WTC11 (cell line): ENCODE measurements at regions not wholly inside any gene's neighbourhood (a gene's known extent, or its start where the extent isn't known, plus 50 kb on each side); places are given as distances from the start of the nearest gene placed in this dataset.
A peak's percentile ranks its signal among the peaks of the same experiment; 100 is the strongest.
"Not testable (repeated sequence)": the region's sequence is repeated elsewhere in the genome, so short reads cannot be mapped to it uniquely, and the experiment has no call there.

Experiments
- ATAC-seq: fragments of 200-7000 bp; cut with Tn5 transposase; 2 replicates; pipeline ENCODE4 v1.10.0; 2021; ENCODE audit warnings: mild to moderate bottlenecking, moderate library complexity
- CTCF ChIA-PET: fragments of 300-600 bp; sonication (Branson Sonifier 250); formaldehyde crosslinking; loops from one replicate; lab custom pipeline; 2021; ENCODE audit warnings: antibody characterized with exemption; lab: Charles Lee
- POLR2A ChIA-PET: fragments of 350-600 bp; sonication (Branson Sonifier 250); formaldehyde crosslinking; loops from one replicate; lab custom pipeline; 2021; ENCODE audit warnings: antibody characterized with exemption; lab: Charles Lee
- DNase-seq: peaks from one replicate; pipeline ENCODE4 v3.0.0; 2021; ENCODE audit warnings: low spot score
- H3K27ac Mint-ChIP-seq: 2 replicates; pipeline ENCODE4 v1.8.0; 2021; ENCODE audit warnings: mixed read lengths
- H3K27me3 Mint-ChIP-seq: 2 replicates; pipeline ENCODE4 v1.8.0; 2021; ENCODE audit warnings: low read depth, mild to moderate bottlenecking, moderate library complexity, mixed read lengths
- H3K36me3 Mint-ChIP-seq: 2 replicates; pipeline ENCODE4 v1.8.0; 2021; ENCODE audit warnings: mixed read lengths
- H3K4me1 Mint-ChIP-seq: 2 replicates; pipeline ENCODE4 v1.8.0; 2022; ENCODE audit warnings: mixed read lengths
- H3K4me3 Mint-ChIP-seq: 2 replicates; pipeline ENCODE4 v1.8.0; 2021; ENCODE audit warnings: mild to moderate bottlenecking, moderate library complexity, mixed read lengths
- H3K9me3 Mint-ChIP-seq: 2 replicates; pipeline ENCODE4 v1.8.0; 2021; ENCODE audit warnings: mixed read lengths
- AR ChIP-seq: fragments of 250-450 bp; sonication (Bioruptor Pico); IDR thresholded peaks from 2 replicates; pipeline ENCODE4 v1.9.0; 2021; ENCODE audit warnings: mild to moderate bottlenecking
- CBFB ChIP-seq: sonication (generic); formaldehyde crosslinking; IDR thresholded peaks from 2 replicates; pipeline ENCODE4 v1.8.1; 2022; ENCODE audit warnings: mild to moderate bottlenecking, low read depth, missing genetic modification reagents
- GTF2I ChIP-seq: fragments of 250-450 bp; sonication (Bioruptor Pico); conservative IDR thresholded peaks from 2 replicates; pipeline ENCODE4 v1.4.0; 2021; ENCODE audit warnings: mild to moderate bottlenecking
- KAT7 ChIP-seq: sonication (generic); formaldehyde crosslinking; IDR thresholded peaks from 2 replicates; pipeline ENCODE4 v1.8.1; 2023; ENCODE audit warnings: missing genetic modification reagents, mild to moderate bottlenecking, borderline replicate concordance
- SOX15 ChIP-seq: fragments of 250-450 bp; sonication (Bioruptor Pico); IDR thresholded peaks from 2 replicates; pipeline ENCODE4 v1.9.0; 2021; ENCODE audit warnings: mild to moderate bottlenecking
- ZNF138 ChIP-seq: sonication (generic); formaldehyde crosslinking; conservative IDR thresholded peaks from 2 replicates; pipeline ENCODE4 v1.8.1; 2022; ENCODE audit warnings: mild to moderate bottlenecking, moderate library complexity, missing genetic modification reagents
- ZNF263 ChIP-seq: sonication (generic); formaldehyde crosslinking; IDR thresholded peaks from 2 replicates; pipeline ENCODE4 v1.8.1; 2022; ENCODE audit warnings: low read depth, mild to moderate bottlenecking, moderate library complexity, missing genetic modification reagents
- ZNF396 ChIP-seq: fragments of 250-450 bp; sonication (Bioruptor Pico); IDR thresholded peaks from 2 replicates; pipeline ENCODE4 v1.8.0; 2021; ENCODE audit warnings: mild to moderate bottlenecking, moderate library complexity, borderline replicate concordance
- ZNF416 ChIP-seq: fragments of 250-450 bp; sonication (Bioruptor Pico); IDR thresholded peaks from 2 replicates; pipeline ENCODE4 v1.9.0; 2021; ENCODE audit warnings: mild to moderate bottlenecking, inconsistent platforms
- ZNF425 ChIP-seq: fragments of 250-450 bp; sonication (Bioruptor Pico); conservative IDR thresholded peaks from 2 replicates; pipeline ENCODE4 v1.9.0; 2021; ENCODE audit warnings: mild to moderate bottlenecking
- ZNF512 ChIP-seq: sonication (generic); formaldehyde crosslinking; IDR thresholded peaks from 2 replicates; pipeline ENCODE4 v1.8.1; 2022; ENCODE audit warnings: missing genetic modification reagents, borderline replicate concordance

- H3K4me3 Mint-ChIP-seq: no peak overlapping the region
- H3K4me1 Mint-ChIP-seq: peaks cover 12% of the 10 kb centered on the region
- ChIA-PET POLR2A (no interaction called here), CTCF (interaction anchor here (0.6 to 1.6 kb wide), 2 partner anchors 22 to 910 kb away, joined by 3 to 4 read pairs; no protein-coding TSS in a partner anchor)
- TF ChIP-seq AR (CRISPR knock-in tag): no peak
- no peak for TF ChIP-seq ZNF396 (CRISPR knock-in tag)
- no peak for TF ChIP-seq ZNF263 (CRISPR knock-in tag)
- no peak for TF ChIP-seq KAT7
- no peak for TF ChIP-seq ZNF138
- TF ChIP-seq ZNF425 (CRISPR knock-in tag): no peak
- TF ChIP-seq ZNF416 (CRISPR knock-in tag): no peak
- ATAC-seq (no peak), DNase-seq (no peak)
- H3K9me3 Mint-ChIP-seq: no peaks in the 10 kb centered on the region
- H3K27me3 Mint-ChIP-seq: no peaks in the 10 kb centered on the region
- peak overlapping the region; percentile 64; the same call in 1 of the 2 replicates for H3K27ac Mint-ChIP-seq
- H3K36me3 Mint-ChIP-seq: no peaks in the 10 kb centered on the region
These were observed 90.3 kb downstream of the RPL27A start for GRCh38 chr11:8772571-8773519.

- H3K4me3 Mint-ChIP-seq: no peak overlapping the region
- ChIA-PET CTCF (no interaction called here), POLR2A (no interaction called here)
- H3K27me3 Mint-ChIP-seq: no peaks in the 10 kb centered on the region
- H3K9me3 Mint-ChIP-seq: no peaks in the 10 kb centered on the region
- TF ChIP-seq GTF2I (no peak), SOX15 (no peak), CBFB (CRISPR knock-in tag) (no peak), ZNF512 (CRISPR knock-in tag) (no peak)
- DNase-seq (no peak), ATAC-seq (no peak)
- H3K36me3 Mint-ChIP-seq: no peaks in the 10 kb centered on the region
- no peak overlapping the region for H3K27ac Mint-ChIP-seq
- H3K4me1 Mint-ChIP-seq: peaks cover 12% of the 10 kb centered on the region
These were observed 91.4 kb downstream of the RPL27A start for GRCh38 chr11:8773916-8774539.

GRCh38 chr11:8774916-8775315 is 92.3 kb downstream of the RPL27A start:
- CTCF ChIA-PET: interaction anchor here (0.6 kb wide), 1 partner anchor 36 kb away, joined by 5 read pairs; no protein-coding TSS in a partner anchor
- H3K27me3 Mint-ChIP-seq, ATAC-seq, DNase-seq, H3K27ac Mint-ChIP-seq, POLR2A ChIA-PET, H3K9me3 Mint-ChIP-seq, H3K4me3 Mint-ChIP-seq, H3K36me3 Mint-ChIP-seq: not testable (repeated sequence)
- peaks cover 14% of the 10 kb centered on the region for H3K4me1 Mint-ChIP-seq
